T-helper 1 cell treated with Interleukin-12 subunit alpha and Interleukin-12 subunit beta and Interleukin-4 antibody, amounts not matched to agents 30 ng/mL and 1 ng/mL, for 36 hours (primary cell): ENCODE measurements at regions not wholly inside any gene's neighbourhood (a gene's known extent, or its start where the extent isn't known, plus 50 kb on each side); places are given as distances from the start of the nearest gene placed in this dataset.

Experiments used
- intact Hi-C: fragments of 100-400 bp; cut with micrococcal nuclease; formaldehyde crosslinking; loops from one replicate; pipeline ENCODE4 v1.15.1; 2024

DNA sequence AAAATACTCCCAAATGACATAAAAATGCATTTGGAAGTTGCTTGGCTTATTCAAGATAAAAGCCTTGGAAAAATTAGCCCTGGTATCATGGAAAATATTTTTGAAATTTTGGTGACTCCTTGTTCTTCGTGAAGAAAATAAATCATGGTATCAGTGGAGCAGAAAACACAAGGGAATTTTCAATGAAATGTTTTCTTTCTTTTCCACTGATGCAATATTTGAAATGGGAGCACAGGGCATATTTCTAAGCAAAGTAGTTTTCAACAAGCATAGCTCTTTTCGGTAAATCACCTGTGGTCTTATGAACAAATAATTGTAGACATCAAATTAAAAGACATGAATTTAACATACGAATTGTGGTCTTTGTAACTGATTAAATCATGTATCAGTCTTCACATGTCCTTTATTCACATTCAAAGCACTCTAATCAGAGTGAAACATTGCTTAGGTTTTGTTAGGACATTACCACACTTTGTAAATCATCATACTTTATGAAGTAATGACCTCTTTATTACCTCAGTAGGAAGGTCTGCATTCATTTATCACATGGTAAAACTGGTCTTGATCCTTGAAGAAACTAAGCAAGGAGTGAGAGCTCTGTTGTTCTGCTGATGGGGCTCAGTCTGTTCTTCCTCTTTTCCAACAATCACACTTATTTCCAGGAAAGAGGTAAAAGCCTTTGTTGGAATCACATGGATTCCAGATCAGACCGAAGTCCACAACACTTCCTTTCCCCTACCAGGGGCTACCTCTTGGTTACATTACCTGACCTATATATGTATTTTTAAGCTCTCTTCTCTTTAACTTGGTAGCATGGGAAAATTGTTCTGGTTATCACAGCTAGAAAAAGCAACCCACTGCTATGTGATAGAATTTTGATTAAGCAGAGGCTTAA is 413.5 kb upstream of the THBS1 start:
- intact Hi-C loops: no loop called here

DNA sequence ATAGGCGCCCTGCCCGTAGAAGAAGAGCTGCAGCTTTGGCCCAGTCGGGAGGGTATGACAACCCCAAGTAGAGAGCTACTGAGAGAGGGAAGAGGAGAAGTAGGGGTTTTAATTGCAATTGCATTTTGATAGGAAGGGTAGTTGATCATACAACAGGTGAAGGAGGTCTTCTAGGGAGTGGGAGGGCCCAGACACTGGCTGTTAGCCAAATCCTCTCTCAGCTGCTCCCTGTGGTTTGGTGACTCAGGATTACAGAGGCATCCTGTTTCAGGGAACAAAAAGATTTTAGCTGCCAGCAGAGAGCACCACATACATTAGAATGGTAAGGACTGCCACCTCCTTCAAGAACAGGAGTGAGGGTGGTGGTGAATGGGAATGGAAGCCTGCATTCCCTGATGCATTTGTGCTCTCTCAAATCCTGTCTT is 408.9 kb upstream of the THBS1 start:
- intact Hi-C loops: loop anchor here (1.0 kb wide), 1 partner anchor 408 kb away; no protein-coding TSS in a partner anchor

DNA sequence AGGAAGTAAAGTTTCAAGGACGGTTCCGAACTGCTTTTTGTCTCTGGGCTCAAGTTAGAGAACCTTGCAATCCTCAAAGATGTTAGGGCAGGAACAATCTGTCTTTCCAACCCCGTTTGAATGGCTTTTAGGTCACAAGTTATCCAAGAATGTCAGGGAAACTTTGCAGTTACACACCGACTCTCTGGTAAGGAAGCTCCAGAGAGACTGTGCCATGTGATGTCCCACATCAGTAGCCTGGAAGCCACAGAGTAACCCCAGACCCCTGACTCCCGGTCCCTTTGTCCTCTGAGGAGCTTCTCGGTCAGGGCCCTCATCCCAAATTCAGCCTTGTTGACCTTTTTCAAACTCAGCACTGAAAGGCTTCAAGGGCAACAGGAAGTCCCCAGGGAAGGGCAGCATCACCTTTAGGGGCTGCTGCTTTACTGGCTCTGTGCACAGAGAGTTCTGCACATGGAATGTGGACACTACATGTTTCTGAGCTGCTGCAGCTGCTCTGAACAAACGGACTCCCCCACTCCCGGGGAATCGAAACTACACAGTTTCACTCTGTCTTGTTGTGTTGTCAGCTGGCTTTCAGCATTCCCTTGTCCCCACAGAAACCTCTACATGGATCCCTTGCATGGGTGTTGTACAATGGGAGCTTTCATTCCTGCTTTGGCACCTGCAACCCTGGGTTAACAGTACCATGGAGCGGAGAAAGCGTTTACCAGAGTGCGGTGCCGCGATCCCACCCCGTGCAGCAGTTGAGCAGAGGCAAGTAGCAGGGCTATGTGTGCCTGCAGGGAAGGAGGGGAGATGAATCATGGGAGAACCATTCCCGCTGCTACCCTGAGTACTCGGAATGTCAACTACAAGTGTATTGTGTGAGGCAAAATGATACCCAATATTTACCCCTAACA is 408.2 kb upstream of the THBS1 start:
- intact Hi-C loops: loop anchor here (1.0 kb wide), 1 partner anchor 408 kb away; no protein-coding TSS in a partner anchor

DNA sequence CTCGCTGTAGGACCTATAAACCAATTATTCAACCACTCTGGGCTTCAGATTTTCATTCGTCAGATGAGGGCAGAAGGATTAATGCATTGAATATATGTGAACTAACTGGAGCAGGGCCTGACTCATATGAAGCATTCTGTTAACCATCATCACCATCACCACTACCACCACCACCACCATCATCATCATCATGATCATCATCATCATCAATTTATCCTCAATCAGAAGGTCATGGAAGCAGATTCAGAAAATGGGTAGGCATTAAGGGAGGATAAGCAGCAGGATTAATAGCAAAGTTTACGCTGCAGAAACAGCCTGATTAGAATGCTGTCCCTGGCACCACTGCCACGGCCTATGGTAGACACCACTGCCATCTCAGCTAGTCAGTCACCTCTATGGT is 407.5 kb upstream of the THBS1 start:
- intact Hi-C loops: no loop called here

DNA sequence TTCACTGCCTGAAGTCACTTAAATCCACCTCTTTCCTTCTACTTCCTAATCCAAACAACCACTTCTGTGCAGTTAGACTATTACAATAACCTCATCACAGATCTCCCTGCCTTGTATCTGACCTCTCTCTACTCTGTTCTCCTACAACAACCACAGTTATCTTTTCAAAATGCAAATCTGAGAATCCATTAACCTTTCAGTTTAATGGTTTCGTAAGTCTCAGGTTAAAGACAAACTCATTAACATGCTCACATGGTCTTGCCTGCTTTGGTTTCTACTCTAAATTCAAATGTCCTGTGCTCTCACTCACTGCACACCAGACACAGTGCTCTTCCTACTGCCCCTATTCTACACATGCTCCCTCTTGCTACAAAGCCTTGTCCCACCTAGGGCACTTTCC is 406.5 kb upstream of the THBS1 start:
- intact Hi-C loops: no loop called here

DNA sequence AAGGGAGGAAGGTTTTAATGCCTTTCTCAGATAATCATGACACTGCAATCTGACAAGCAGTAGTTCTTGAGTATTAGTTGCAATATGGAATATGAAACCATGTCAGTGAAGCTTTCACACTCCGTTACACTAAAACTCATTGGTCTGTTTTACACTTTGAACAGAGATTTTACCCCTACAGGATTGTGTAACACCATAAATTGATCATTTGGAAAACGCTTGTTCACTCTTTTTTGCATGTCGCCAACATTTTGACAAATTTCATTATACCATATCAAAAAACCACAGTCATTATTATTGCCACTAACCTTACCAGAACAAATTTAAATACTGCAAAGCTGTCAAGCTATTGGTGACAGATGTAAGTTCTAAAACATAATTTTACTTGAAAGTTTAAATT is 404.8 kb upstream of the THBS1 start:
- intact Hi-C loops: no loop called here

DNA sequence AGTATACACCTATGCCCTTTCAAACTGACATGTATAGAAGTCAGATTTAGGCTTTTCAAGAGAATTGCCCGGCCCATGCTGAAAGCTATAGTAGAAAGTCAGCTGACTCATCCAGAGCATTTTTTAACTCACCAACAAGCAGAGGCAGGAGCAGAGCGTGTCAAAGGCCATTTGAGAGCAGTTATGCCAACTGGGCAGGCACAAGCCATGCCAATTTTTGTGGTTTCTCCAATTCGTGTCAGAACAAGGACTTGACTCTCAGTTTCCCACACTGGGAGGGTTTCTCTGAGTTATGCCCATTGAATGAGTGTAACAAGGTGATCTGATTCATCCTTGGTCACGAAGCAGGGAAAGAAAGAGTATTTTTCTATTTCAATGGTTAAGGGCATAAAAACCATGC is 403.3 kb upstream of the THBS1 start:
- intact Hi-C loops: no loop called here

DNA sequence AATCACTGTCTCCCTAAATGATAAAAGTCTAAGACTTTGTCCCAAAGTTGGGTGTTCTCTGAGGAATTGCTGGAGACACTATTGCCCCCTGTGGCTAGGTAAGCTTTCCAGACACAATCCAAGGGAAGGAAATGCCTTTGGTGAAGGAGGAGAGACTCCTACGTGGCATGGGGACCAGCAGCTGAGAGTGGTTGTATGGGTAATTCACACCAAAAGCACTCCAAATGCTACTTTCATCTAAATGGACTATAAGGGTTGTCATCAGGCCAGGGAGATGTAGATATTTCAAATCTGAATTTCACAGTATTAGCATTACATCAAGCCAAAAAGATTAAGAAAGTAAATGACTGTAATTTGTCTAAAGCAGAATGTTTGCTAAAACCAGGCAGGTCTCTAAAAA is 400.8 kb upstream of the THBS1 start:
- intact Hi-C loops: no loop called here

DNA sequence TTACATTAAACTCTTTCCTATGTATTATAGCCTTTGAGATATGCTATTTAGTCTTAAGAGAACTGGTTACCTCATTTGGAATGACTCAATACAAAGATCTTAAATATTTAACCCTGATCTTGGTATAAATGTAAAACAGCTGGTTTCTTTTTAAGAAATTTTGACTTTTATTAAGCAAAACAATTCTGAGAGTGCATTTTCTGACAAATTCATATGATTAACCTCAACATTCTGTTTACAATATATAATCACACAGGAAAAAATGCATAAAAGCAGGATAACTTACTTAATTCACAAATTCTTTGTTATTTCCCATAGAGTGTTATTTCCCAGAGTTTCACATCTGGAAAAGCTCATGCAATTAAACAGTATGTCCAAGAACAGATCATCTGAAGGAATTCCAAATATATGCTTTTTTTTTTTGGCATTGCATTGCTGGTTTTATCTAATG is 400.4 kb upstream of the THBS1 start:
- intact Hi-C loops: no loop called here

DNA sequence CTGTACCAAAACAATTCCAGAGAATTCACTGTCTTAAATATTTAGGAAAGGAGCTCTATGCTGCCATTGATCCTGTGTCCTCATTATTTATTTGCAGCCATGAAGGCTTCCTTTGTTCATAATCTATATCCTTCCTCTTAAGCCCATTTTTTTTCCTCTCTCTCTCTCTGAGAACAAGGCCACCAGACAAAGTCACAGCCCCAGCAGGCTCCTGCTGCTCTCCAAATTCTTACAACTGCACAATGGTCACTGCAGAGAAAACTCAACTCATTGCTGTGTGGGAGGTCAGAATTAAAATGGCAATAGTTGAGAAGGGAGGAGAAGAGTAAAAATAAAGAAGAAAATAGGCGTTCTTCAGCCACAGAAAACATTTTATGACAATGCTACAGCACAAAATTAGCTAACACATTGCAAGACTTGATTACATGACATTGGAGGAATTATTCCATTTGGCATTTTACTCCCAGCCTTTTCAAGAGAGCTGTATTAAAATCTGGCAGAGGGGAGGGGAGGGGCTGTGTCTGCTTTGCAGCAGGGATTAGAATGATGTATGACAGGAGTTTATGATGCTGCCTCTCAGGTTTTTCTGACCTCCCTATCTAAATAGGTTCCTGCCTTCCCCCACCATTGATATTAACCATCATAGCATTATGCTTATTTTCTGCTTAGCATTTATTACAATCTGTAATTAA is 399.7 kb upstream of the THBS1 start:
- intact Hi-C loops: no loop called here

DNA sequence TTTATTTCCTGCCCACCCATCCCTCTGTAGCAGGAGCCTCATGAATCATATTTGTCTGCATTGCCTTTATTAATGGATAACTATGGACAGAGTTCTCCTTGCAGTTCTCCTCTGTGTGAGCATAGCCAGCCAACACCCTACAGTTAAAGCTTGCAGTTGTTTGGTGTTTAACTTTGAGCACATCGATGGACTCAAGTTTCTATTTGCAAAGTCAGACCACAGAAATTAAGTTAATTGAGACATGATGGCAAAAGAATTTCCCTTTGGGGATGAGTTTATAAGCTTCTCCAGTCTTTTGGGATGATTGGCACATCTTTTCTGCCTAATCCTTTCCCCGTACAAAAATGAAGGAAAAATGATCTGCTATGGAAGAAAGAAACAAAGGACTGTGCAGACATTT is 398.9 kb upstream of the THBS1 start:
- intact Hi-C loops: no loop called here

DNA sequence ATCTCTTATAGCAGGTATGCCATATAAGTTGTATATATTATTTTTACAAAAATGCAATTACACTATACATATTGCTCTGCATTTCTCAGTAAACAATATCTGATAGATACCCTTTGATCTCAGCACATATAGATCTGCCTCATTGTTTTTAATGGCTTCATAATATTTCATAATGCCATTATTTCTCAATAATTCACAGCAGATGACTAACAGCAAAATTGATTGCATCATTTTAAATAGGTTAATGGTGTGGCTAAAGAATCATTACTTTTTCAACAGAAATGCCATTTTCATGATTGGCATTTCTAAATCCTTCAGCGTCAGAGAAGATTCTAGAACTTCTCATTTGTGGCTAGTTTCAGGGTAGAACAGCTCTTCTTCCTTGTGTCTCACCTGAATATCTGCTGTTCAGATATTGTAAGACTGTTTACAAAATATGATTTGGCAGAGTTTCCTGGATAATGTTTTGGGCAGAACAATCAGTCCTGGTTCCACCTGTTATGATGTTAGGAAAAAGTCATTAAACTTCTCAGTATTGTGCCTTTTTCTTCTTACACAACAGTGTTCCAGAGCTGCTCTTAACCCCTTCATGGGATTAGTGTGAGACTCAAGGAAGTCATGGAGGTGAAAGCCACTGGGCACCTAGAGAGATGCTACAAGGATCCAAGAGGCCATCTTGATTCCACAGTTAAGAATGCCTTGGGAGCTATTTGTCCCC is 397.6 kb upstream of the THBS1 start:
- intact Hi-C loops: no loop called here

DNA sequence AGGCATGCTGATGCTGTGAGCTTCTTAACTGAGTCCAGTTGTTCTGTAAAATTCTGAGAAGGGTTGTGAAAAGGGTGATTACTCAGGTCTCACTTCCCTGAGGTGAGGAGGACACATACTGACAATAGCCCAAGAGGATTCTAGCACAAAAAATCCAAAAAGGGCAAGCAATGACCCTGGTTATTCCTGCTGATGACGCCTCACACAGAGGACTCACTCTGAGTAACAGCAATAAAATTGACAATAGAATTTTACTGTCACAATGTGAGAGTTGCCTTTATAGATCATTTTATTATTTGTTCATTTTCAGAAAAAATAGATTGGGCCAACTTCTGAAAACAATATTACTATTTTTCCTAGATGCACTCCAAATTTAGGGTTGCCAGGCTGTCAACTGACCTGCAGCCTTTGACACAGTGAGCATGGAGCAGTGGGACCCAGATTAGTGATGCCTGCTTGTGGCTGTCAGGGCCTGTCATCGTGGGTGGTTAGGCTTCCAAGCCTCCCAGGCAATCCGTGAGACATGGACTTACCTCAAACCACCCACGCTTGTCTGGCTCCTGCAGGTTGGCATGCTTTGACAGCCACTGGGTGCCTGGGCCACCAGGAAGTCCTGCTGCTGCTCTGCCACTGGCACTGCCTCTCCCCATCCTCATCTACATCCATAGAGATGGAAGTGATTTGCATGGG is 396.0 kb upstream of the THBS1 start:
- intact Hi-C loops: no loop called here

DNA sequence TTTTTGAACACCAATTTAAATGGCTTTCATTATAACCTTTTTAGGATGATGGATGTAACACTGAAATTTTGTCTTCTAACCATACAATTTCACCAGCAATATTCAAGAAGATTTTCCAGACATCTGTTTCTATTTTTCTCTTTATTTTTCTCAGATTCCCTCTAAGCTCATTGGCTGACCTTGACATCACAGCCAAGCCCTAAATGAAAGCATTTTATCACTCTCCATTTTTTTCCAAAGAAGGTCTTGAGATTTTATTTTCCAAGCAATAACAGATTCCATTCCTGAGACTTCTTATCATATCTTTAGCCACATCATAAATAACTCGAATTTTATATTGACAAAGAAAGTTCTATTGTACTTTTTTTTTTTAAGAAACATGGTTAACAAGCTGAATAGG is 392.6 kb upstream of the THBS1 start:
- intact Hi-C loops: no loop called here

DNA sequence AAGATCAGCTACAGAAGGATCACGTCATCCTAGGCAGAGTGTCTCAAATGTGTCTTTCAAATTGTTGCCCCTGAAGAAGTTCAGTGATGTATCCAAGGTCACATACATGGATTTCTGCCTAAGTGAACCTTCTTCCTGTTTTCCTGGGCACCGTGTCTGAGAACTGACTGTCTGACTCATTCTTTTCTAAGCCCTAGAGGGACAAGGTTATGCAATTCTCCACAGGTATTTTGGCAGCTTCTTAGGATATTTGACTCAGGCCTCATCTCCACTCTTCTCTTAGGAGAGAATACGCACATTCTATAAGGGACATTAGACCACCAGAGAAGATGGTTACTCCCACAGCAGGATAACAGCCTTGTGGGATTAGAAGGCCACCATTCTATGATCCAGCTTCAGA is 391.9 kb upstream of the THBS1 start:
- intact Hi-C loops: no loop called here

DNA sequence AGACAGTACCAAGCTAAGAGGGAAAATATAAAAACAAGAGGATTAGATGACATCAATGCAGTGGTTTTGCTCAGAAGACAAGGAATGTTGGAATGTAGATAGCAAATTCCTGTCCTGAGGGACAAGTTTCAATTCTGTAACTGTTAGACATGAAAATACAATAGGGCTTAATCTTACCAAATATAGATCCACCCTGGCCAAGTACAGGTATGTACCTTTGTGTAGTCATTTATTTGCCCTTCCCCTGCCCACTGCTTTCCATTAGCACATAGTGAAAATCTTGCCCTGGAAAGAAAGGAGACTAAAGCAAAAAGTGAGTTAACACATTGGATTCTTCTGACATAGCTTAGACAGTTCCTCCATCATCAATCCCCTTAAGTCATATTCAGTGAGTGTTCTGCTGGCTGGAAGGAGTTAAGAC is 389.0 kb upstream of the THBS1 start:
- intact Hi-C loops: no loop called here

DNA sequence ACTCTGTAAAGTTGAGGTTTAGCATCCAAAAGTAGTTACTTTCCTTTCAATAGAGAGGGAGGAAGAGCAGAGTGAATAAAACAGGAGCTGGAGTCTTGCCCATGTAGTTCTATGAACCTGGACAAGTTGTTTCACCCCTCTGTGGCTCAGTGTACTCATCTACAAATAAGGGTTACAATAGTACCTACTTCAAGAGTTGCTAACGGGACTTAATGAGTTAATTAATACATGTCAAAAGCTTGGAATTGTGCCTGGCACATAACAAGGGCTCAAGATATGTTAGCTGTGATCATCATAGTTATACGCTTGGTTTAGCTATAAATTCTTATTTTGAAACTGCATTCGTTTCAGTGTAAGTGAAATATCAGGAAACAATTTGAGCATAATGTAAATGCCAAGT is 388.5 kb upstream of the THBS1 start:
- intact Hi-C loops: no loop called here

DNA sequence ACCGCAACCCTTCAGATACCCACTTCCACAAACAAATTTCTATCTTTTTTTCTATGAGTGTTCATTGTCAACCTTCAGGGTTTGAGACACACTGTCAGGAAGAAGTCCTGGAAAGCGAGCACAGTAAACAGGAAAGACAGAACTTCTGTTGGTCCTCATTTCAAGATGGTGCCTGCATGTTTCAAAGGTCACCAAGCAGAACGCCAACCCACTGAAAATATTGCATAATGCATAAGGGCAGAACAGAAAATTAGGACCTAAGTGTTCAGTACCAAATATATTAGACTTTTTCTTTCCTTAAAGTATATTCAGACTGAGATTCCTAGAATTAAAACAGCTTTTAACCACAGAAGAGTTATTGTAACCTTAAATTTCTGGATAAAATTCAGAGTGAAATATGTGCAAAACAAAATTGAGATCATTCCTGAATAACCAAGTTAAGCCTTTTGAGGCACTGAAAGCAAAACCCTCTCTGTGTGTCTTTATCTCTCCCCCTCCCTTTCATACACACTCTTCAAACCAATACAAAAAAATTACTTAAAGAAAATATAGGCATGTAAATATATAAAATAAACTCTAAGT is 387.8 kb upstream of the THBS1 start:
- intact Hi-C loops: no loop called here

DNA sequence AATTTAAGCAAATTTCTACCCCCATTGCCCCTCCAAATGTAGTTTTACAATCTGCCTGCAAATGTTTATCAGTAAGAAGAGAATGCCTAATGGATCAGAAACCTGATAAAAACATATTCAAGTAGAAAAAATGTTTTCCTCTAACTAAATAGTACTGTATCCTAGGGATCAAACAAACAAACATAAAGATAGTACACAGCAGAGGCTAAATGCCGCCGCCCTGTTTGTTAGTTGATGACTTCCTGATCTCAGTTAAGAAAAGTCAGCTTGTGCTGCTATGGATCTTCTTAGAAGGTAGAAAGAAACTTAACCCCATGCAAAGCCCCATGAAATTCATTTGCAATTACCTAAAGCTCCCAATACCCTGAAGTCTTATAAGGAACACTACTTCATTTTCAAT is 387.3 kb upstream of the THBS1 start:
- intact Hi-C loops: no loop called here
